Kidney (tissue), 13 donors: ENCODE measurements at regions not wholly inside any gene's neighbourhood (a gene's known extent, or its start where the extent isn't known, plus 50 kb on each side); places are given as distances from the start of the nearest gene placed in this dataset.

Source experiments
- DNase-seq, 5 donors: peaks; one replicate each; pipeline ENCODE4 v3.0.0-alpha.2; 2013 to 2020
- FAIRE-seq: peaks from 2 replicates; lab custom pipeline; 2012; peaks lifted over from hg19 to GRCh38; lab: Jason Lieb, UNC
- H3K27ac ChIP-seq, 2 donors: one replicate each; pipeline ENCODE4 v1.7.0; 2013; ENCODE audit warnings: low read depth in 2 of 2, low read length in 2 of 2, inconsistent platforms in 1 of 2
- H3K27me3 ChIP-seq: one replicate; pipeline ENCODE4 v1.7.1; 2013; ENCODE audit warnings: low read length, inconsistent platforms; ENCODE audit not compliant: control insufficient read depth, insufficient read depth
- H3K36me3 ChIP-seq, 3 donors: one replicate each; pipeline versions ENCODE4 v1.7.0 to v1.7.1; 2013; ENCODE audit warnings: low read length in 3 of 3, control low read depth in 1 of 3, inconsistent platforms in 1 of 3; ENCODE audit not compliant: insufficient read depth in 3 of 3, control insufficient read depth in 2 of 3
- H3K4me1 ChIP-seq, 3 donors: one replicate each; pipeline versions ENCODE4 v1.7.0 to v1.7.1; 2013; ENCODE audit warnings: low read length in 3 of 3, inconsistent platforms in 1 of 3, low read depth in 1 of 3; ENCODE audit not compliant: control insufficient read depth in 2 of 3, insufficient read depth in 2 of 3
- H3K4me3 ChIP-seq, 3 donors: one replicate each; pipeline versions ENCODE4 v1.7.0 to v1.8.1; 2013; ENCODE audit warnings: low read length in 3 of 3, control low read depth in 1 of 3, inconsistent platforms in 1 of 3
- H3K9ac ChIP-seq, 3 donors: one replicate each; pipeline versions ENCODE4 v1.7.0 to v1.7.1; 2013; ENCODE audit warnings: low read length in 3 of 3, control low read depth in 1 of 3, inconsistent platforms in 1 of 3
- H3K9me3 ChIP-seq, 3 donors: one replicate each; pipeline versions ENCODE4 v1.7.0 to v1.7.1; 2013; ENCODE audit warnings: low read length in 3 of 3, control low read depth in 1 of 3, inconsistent platforms in 1 of 3; ENCODE audit not compliant: control insufficient read depth in 2 of 3, insufficient read depth in 1 of 3
- CTCF ChIP-seq: IDR thresholded peaks from 3 replicates; pipeline ENCODE4 v1.5.1; 2012; ENCODE audit warnings: mild to moderate bottlenecking, moderate library complexity, borderline replicate concordance; ENCODE audit not compliant: insufficient read depth; ENCODE audit errors: extremely low read depth
- intact Hi-C: fragments of 100-400 bp; cut with DNase I; formaldehyde crosslinking; loops from one replicate; pipeline ENCODE4 v1.11.1; 2022
- donor health status: control.
- donor health status: control.
- donor health status: control.
- donor health status: control.
- donor health status: control.
- donor health status: DM: yes; HTN: yes; CAD: no.
- donor health status: Normal renal cell carcinoma (clear cell type).

DNA sequence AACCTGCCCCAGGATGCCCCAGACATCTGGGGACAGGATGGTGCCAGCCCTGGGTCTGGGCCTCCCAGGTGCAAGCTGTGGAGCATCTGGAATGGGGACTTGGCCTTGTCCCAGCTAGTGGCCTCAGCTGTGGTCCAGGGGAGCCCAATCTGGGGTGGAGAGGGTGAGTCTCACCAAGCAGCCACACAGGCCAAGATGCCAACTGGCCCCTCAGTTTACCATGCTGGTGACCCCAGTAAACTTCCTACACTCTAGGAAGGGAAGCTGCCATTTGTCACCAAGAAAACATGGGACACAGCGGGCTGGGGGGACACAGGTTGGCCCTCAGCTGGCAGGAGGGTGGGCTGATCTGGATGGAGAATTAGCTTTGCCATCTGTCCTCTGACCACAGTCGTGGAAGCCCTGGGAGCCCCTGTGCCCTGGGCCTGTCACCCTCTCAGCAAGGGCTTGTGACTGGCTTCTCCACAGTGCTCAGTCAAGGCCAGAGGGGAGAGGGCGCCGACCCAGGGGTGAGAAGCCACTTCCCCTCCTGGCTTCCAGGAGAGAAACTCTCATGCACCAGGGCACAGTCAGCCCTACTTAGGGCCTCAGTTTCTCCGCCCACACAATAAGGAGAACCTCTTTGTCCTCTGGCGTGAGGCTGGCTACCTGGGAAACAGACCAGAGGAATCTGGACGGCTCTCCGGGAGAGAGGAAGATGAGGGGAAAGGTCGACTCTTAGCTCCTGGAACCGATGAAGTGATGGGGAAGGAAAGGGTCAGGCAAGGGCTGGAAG lies 126.4 kb upstream of the SMURF2 start:
- TF ChIP-seq CTCF, result no peak
- no peak for DNase-seq
- Histone ChIP-seq H3K27me3 (no peaks in the 10 kb centered on the region), H3K27ac (no peak overlapping the region), H3K9me3 (no peaks in the 10 kb centered on the region), H3K36me3 (peaks cover 2 to 5% (median 3%) of the 10 kb centered on the region in 3 donors), H3K4me1 (peaks cover 0 to 9% (median 4%) of the 10 kb centered on the region in 3 donors), H3K9ac (no peak overlapping the region), H3K4me3 (no peak overlapping the region)
- intact Hi-C loops, result no loop called here
- no peak for FAIRE-seq

DNA sequence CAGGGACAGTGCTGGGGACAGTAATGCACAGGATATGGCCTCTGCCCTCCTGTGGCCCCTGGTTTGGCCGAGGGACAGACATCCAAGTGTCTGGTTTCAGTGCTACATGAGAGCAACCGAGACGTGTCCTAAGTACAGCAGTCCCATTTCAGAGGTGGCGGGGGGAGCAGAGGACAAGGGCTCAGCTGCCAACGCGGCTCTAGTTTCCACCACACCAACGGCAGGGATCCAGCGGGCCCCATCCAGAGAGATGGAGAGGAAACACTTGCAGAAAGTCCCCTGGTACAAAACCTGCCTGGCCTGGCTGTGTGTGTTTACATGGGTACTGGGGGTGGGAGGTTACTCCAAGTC lies 125.8 kb upstream of the SMURF2 start:
- intact Hi-C loops, result no loop called here
- no peaks in the 10 kb centered on the region for H3K27me3 ChIP-seq
- FAIRE-seq, result no peak
- peaks cover 2 to 5% (median 3%) of the 10 kb centered on the region in 3 donors for H3K36me3 ChIP-seq
- H3K4me1 ChIP-seq, result peaks cover 0 to 9% (median 4%) of the 10 kb centered on the region in 3 donors
- H3K9ac ChIP-seq, result no peak overlapping the region
- peak in 3 of 5 donors; percentile 21 to 32 (median 26) for DNase-seq
- peak overlapping the region in 1 of 2 donors; percentile 32 for H3K27ac ChIP-seq
- TF ChIP-seq CTCF, result no peak
- H3K9me3 ChIP-seq, result no peaks in the 10 kb centered on the region
- H3K4me3 ChIP-seq, result no peak overlapping the region

DNA sequence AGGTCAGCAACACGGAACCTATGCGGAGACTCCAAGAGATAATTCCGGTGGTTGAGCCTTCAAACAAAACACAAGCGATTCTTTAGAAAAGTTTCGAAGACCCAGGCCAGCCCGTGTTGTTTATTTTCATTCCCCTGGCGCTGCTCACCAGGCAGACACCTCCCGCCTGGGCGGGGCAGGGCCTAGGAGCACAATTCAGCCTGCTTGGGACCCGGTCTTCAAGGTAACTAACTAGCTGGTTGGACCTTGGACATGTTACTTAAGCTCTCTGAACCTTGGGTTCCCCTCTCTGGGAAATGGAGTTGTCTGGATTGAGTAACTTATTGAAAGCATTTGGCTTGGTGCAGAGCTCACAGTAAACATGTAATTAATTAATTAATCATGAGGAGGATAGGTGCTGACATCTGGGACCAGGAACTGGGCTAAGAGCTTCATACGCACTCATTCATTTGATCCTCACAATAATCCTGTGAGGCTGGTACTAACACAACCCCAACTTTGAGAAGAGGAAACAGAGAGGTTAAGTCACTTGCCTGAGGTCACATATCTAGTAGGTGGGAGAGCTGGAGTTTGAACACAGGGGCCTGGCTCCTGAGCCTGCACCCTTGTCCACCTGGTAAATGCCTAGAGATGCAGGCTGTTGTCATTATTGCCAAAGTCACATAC lies 125.3 kb upstream of the SMURF2 start:
- FAIRE-seq (no peak), DNase-seq (peak in 1 of 5 donors; percentile 36)
- Histone ChIP-seq H3K4me3 (peak overlapping the region in 2 of 3 donors; percentile 4 to 53), H3K4me1 (peaks cover 0 to 9% (median 4%) of the 10 kb centered on the region in 3 donors), H3K27ac (peak overlapping the region in 1 of 2 donors; percentile 32), H3K36me3 (peaks cover 2 to 5% (median 3%) of the 10 kb centered on the region in 3 donors), H3K27me3 (no peaks in the 10 kb centered on the region), H3K9me3 (no peaks in the 10 kb centered on the region), H3K9ac (peak overlapping the region in 1 of 3 donors; percentile 15)
- no peak for TF ChIP-seq CTCF
- intact Hi-C loops, result no loop called here
